A549 (cell line): ENCODE measurements at regions not wholly inside any gene's neighbourhood (a gene's known extent, or its start where the extent isn't known, plus 50 kb on each side); places are given as distances from the start of the nearest gene placed in this dataset.
A peak's percentile ranks its signal among the peaks of the same experiment; 100 is the strongest.

Experiments used
- ATAC-seq, 2 experiments: fragments of 200-7000 bp in 1 of 2; fragments of >200 bp in 1 of 2; cut with Nextera tagmentation in 1 of 2; cut with Tn5 transposase in 1 of 2; 3 replicates each; pipeline versions ENCODE4 v1.8.0 to v1.9.1; 2018 to 2020; ENCODE audit warnings: mild to moderate bottlenecking in 1 of 2, moderate library complexity in 1 of 2
- CTCF ChIA-PET: fragments of 300-600 bp; sonication (Branson Sonifier 250); formaldehyde crosslinking; extraction: SDS; loops from one replicate; lab custom pipeline; 2021; ENCODE audit warnings: antibody characterized with exemption, inconsistent platforms; lab: Yijun Ruan, JAX
- POLR2A ChIA-PET: fragments of 350-600 bp; formaldehyde crosslinking; extraction: SDS; loops from one replicate; lab custom pipeline; 2021; ENCODE audit warnings: antibody characterized with exemption, inconsistent platforms; lab: Yijun Ruan, JAX
- DNase-seq, 2 experiments: peaks; one replicate each; pipeline versions ENCODE4 v3.0.0 to v3.0.0-alpha.2; 2011 to 2016; ENCODE audit warnings: low read depth in 1 of 2, low spot score in 1 of 2
- FAIRE-seq: peaks from 2 replicates; lab custom pipeline; 2011; peaks lifted over from hg19 to GRCh38; lab: Jason Lieb, UNC
- H3K27ac ChIP-seq, 2 experiments: fragments of >200 bp; sonication (Bioruptor Twin); formaldehyde crosslinking; 3 replicates each; pipeline ENCODE4 v1.5.1; 2016 to 2017
- H3K4me1 ChIP-seq: fragments of >200 bp; sonication (Bioruptor Twin); formaldehyde crosslinking; 3 replicates; pipeline ENCODE4 v1.6.1; 2016
- H3K4me2 ChIP-seq: fragments of >200 bp; sonication (Bioruptor Twin); formaldehyde crosslinking; 3 replicates; pipeline ENCODE4 v1.6.1; 2016
- H3K4me3 ChIP-seq: fragments of >200 bp; sonication (Bioruptor Twin); formaldehyde crosslinking; 3 replicates; pipeline ENCODE4 v1.5.1; 2016
- H3K9me3 ChIP-seq: fragments of >200 bp; sonication (Bioruptor Twin); formaldehyde crosslinking; 3 replicates; pipeline ENCODE4 v1.6.1; 2016
- ATOH8 ChIP-seq: fragments of 250-450 bp; sonication (Bioruptor Pico); IDR thresholded peaks from 2 replicates; pipeline ENCODE4 v1.5.0; 2020; ENCODE audit warnings: low read depth, mild to moderate bottlenecking, moderate library complexity
- BCL3 ChIP-seq: fragments of >200 bp; sonication (Bioruptor Twin); formaldehyde crosslinking; IDR thresholded peaks from 3 replicates; pipeline ENCODE4 v1.6.1; 2016
- BHLHE40 ChIP-seq: IDR thresholded peaks from 2 replicates; pipeline ENCODE4 v1.6.1; 2012; ENCODE audit warnings: low read depth, low read length, inconsistent platforms
- CBX8 ChIP-seq: fragments of 200-600 bp; sonication (generic); IDR thresholded peaks from 2 replicates; pipeline ENCODE4 v1.6.1; 2016
- CHD4 ChIP-seq: fragments of 200-600 bp; sonication (generic); IDR thresholded peaks from 2 replicates; pipeline ENCODE4 v1.6.1; 2016; ENCODE audit warnings: antibody characterized with exemption, mild to moderate bottlenecking, borderline replicate concordance
- CTCF ChIP-seq: fragments of >200 bp; sonication (Bioruptor Twin); formaldehyde crosslinking; IDR thresholded peaks from 3 replicates; pipeline ENCODE4 v1.5.1; 2016
- EHF ChIP-seq: fragments of 250-450 bp; sonication (Bioruptor Pico); IDR thresholded peaks from 2 replicates; pipeline ENCODE4 v1.5.0; 2020; ENCODE audit warnings: mild to moderate bottlenecking
- EHMT2 ChIP-seq: fragments of 200-600 bp; sonication (generic); IDR thresholded peaks from 2 replicates; pipeline ENCODE4 v1.6.1; 2016; ENCODE audit warnings: antibody characterized with exemption, low read depth, mild to moderate bottlenecking, moderate library complexity
- ELK1 ChIP-seq: fragments of 150-350 bp; IDR thresholded peaks from 2 replicates; pipeline ENCODE4 v1.6.1; 2014; ENCODE audit warnings: low read depth, mild to moderate bottlenecking, low read length
- FOXS1 ChIP-seq: fragments of 250-450 bp; sonication (Bioruptor Pico); IDR thresholded peaks from 2 replicates; pipeline ENCODE4 v1.5.0; 2020; ENCODE audit warnings: mild to moderate bottlenecking, moderate library complexity
- HES2 ChIP-seq: fragments of >200 bp; sonication (Bioruptor Twin); formaldehyde crosslinking; IDR thresholded peaks from 2 replicates; pipeline ENCODE4 v1.6.1; 2016
- HEYL ChIP-seq: fragments of 250-450 bp; sonication (Bioruptor Pico); IDR thresholded peaks from 2 replicates; pipeline ENCODE4 v1.8.0; 2021; ENCODE audit warnings: mild to moderate bottlenecking, moderate library complexity
- HOXB5 ChIP-seq: fragments of 250-450 bp; sonication (Bioruptor Pico); IDR thresholded peaks from 2 replicates; pipeline ENCODE4 v1.5.0; 2020; ENCODE audit warnings: mild to moderate bottlenecking, moderate library complexity
- KDM5A ChIP-seq: fragments of 200-600 bp; sonication (generic); IDR thresholded peaks from 2 replicates; pipeline ENCODE4 v1.6.1; 2016; ENCODE audit warnings: antibody characterized with exemption, mild to moderate bottlenecking
- MAFK ChIP-seq: fragments of 450-650 bp; IDR thresholded peaks from 2 replicates; pipeline ENCODE4 v1.6.1; 2014; ENCODE audit not compliant: partially characterized antibody
- MAX ChIP-seq: IDR thresholded peaks from 2 replicates; pipeline ENCODE4 v1.6.1; 2012
- NR3C1 ChIP-seq: fragments of >200 bp; sonication (Bioruptor Twin); formaldehyde crosslinking; IDR thresholded peaks from 3 replicates; pipeline ENCODE4 v1.6.1; 2017
- PHF8 ChIP-seq: fragments of 200-600 bp; sonication (generic); IDR thresholded peaks from 2 replicates; pipeline ENCODE4 v1.6.1; 2016; ENCODE audit warnings: low read depth, mild to moderate bottlenecking, antibody characterized with exemption, moderate library complexity, borderline replicate concordance
- POLR2AphosphoS2 ChIP-seq: conservative IDR thresholded peaks from 2 replicates; pipeline ENCODE4 v1.6.1; 2012; ENCODE audit warnings: low read length, improper control_type of control experiment, inconsistent platforms
- RCOR1 ChIP-seq: fragments of 150-350 bp; IDR thresholded peaks from 2 replicates; pipeline ENCODE4 v1.6.1; 2014; ENCODE audit warnings: antibody characterized with exemption, low read length, low read depth
- RFX5 ChIP-seq: fragments of 450-650 bp; IDR thresholded peaks from 2 replicates; pipeline ENCODE4 v1.7.1; 2014; ENCODE audit warnings: antibody characterized with exemption, mild to moderate bottlenecking, moderate library complexity
- SREBF2 ChIP-seq: fragments of 450-650 bp; IDR thresholded peaks from 2 replicates; pipeline ENCODE4 v1.6.1; 2014; ENCODE audit warnings: mild to moderate bottlenecking, moderate library complexity
- TFCP2L1 ChIP-seq: fragments of 250-450 bp; sonication (Bioruptor Pico); IDR thresholded peaks from 2 replicates; pipeline ENCODE4 v1.5.0; 2021; ENCODE audit warnings: mild to moderate bottlenecking
- ZC3H11A ChIP-seq: fragments of 450-650 bp; IDR thresholded peaks from 2 replicates; pipeline ENCODE4 v1.6.1; 2014; ENCODE audit warnings: antibody characterized with exemption, mild to moderate bottlenecking
- ZFP36 ChIP-seq: fragments of 450-650 bp; IDR thresholded peaks from 2 replicates; pipeline ENCODE4 v1.6.1; 2014; ENCODE audit warnings: borderline replicate concordance; ENCODE audit not compliant: partially characterized antibody
- ZSCAN20 ChIP-seq: fragments of 250-450 bp; sonication (Bioruptor Pico); IDR thresholded peaks from 2 replicates; pipeline ENCODE4 v1.8.0; 2022; ENCODE audit warnings: mild to moderate bottlenecking, moderate library complexity
- WGBS: methylation state at CpG from one replicate; pipeline ENCODE4 v1.1.6; 2017; ENCODE audit errors: missing lambda C conversion rate; 5-methylcytosine and 5-hydroxymethylcytosine counted together

- no peak for ATAC-seq
- Histone ChIP-seq H3K4me3 (no peak overlapping the region), H3K4me2 (no peak overlapping the region), H3K27ac (no peak overlapping the region), H3K9me3 (no peaks in the 10 kb centered on the region), H3K4me1 (no peaks in the 10 kb centered on the region)
- DNase-seq, result no peak
- ChIA-PET POLR2A (no interaction called here), CTCF (no interaction called here)
- TF ChIP-seq ZC3H11A (peak; percentile 76), ELK1 (no peak)
- FAIRE-seq, result no peak
Observed at GRCh38 chr1:164191191-164191590, 367.8 kb upstream of the PBX1 start.

GRCh38 chr1:164210211-164210739, 348.7 kb upstream of the PBX1 start:
- ChIA-PET POLR2A (no interaction called here), CTCF (no interaction called here)
- no peak for FAIRE-seq

GRCh38 chr1:164223378-164223777, 335.6 kb upstream of the PBX1 start:
- ATAC-seq, result no peak
- no peak for FAIRE-seq
- H3K27ac ChIP-seq, result no peak overlapping the region

More at GRCh38 chr1:164210211-164210739, 348.7 kb upstream of the PBX1 start:
- H3K9me3 ChIP-seq, result no peaks in the 10 kb centered on the region
- no peak overlapping the region for H3K4me2 ChIP-seq
- ATAC-seq (no peak), DNase-seq (no peak)
- H3K4me1 ChIP-seq, result no peaks in the 10 kb centered on the region
- 30% methylated on average over 3 of the region's 3 CpGs for WGBS
- TF ChIP-seq HOXB5 (no peak), RFX5 (no peak), SREBF2 (no peak), ELK1 (no peak), ATOH8 (CRISPR knock-in tag) (no peak), CBX8 (no peak)
- no peak overlapping the region for H3K27ac ChIP-seq
- no peak overlapping the region for H3K4me3 ChIP-seq

GRCh38 chr1:164225011-164225410, 334.0 kb upstream of the PBX1 start:
- ChIA-PET POLR2A (no interaction called here), CTCF (no interaction called here)
- no peaks in the 10 kb centered on the region for H3K9me3 ChIP-seq
- ATAC-seq, result no peak
- no peak overlapping the region for H3K4me2 ChIP-seq
- no peak for FAIRE-seq
- H3K4me3 ChIP-seq, result no peak overlapping the region
- H3K4me1 ChIP-seq, result no peaks in the 10 kb centered on the region
- H3K27ac ChIP-seq, result no peak overlapping the region
- no peak for DNase-seq
- 46% methylated on average over 2 of the region's 2 CpGs for WGBS
- no peak for TF ChIP-seq ZFP36
- no peak for TF ChIP-seq HES2
- TF ChIP-seq BHLHE40, result no peak
- no peak for TF ChIP-seq HEYL
- no peak for TF ChIP-seq KDM5A
- TF ChIP-seq NR3C1, result no peak
- TF ChIP-seq ZSCAN20 (CRISPR knock-in tag), result no peak
- TF ChIP-seq POLR2AphosphoS2, result no peak
- no peak for TF ChIP-seq EHMT2
- no peak for TF ChIP-seq EHF (CRISPR knock-in tag)
- no peak for TF ChIP-seq PHF8
- TF ChIP-seq MAX, result no peak
- no peak for TF ChIP-seq MAFK
- no peak for TF ChIP-seq CTCF
- TF ChIP-seq BCL3, result no peak
- no peak for TF ChIP-seq HOXB5
- TF ChIP-seq CHD4, result no peak
- no peak for TF ChIP-seq CBX8

More at GRCh38 chr1:164223378-164223777, 335.6 kb upstream of the PBX1 start:
- H3K4me2 ChIP-seq, result no peak overlapping the region
- POLR2A ChIA-PET, result no interaction called here
- DNase-seq, result no peak
- no peaks in the 10 kb centered on the region for H3K9me3 ChIP-seq
- CTCF ChIA-PET, result no interaction called here
- H3K4me1 ChIP-seq, result no peaks in the 10 kb centered on the region
- TF ChIP-seq RCOR1, result no peak
- TF ChIP-seq FOXS1 (CRISPR knock-in tag), result no peak
- no peak for TF ChIP-seq ZFP36
- no peak for TF ChIP-seq TFCP2L1 (CRISPR knock-in tag)
- H3K4me3 ChIP-seq, result no peak overlapping the region
